Esophagus muscularis mucosa (tissue), 4 donors: ENCODE measurements at regions not wholly inside any gene's neighbourhood (a gene's known extent, or its start where the extent isn't known, plus 50 kb on each side); places are given as distances from the start of the nearest gene placed in this dataset.
"Not testable (repeated sequence)": the region's sequence is repeated elsewhere in the genome, so short reads cannot be mapped to it uniquely, and the experiment has no call there.

Source experiments
- EP300 ChIP-seq: sonication (generic); formaldehyde crosslinking; IDR thresholded peaks from one replicate; pipeline ENCODE4 v1.6.1; 2017; ENCODE audit warnings: antibody characterized with exemption
- POLR2A ChIP-seq: fragments of 450-650 bp; IDR thresholded peaks from one replicate; pipeline ENCODE4 v1.6.1; 2017; ENCODE audit warnings: antibody characterized with exemption, moderate library complexity, mild to moderate bottlenecking, low read depth
- POLR2AphosphoS5 ChIP-seq, 2 donors: sonication (generic); formaldehyde crosslinking; IDR thresholded peaks; one replicate each; pipeline ENCODE4 v1.6.1; 2017; ENCODE audit warnings: antibody characterized with exemption in 2 of 2
- TF ChIP-seq, protein P1 (sequence below), 3 experiments: fragments of 200-600 bp in 2 of 3; fragments of 450-650 bp in 1 of 3; sonication (generic) in 2 of 3; IDR thresholded peaks; one replicate each; pipeline ENCODE4 v1.5.1; 2017 to 2019; ENCODE audit warnings: antibody characterized with exemption in 3 of 3, mild to moderate bottlenecking in 2 of 3, moderate library complexity in 1 of 3

DNA sequence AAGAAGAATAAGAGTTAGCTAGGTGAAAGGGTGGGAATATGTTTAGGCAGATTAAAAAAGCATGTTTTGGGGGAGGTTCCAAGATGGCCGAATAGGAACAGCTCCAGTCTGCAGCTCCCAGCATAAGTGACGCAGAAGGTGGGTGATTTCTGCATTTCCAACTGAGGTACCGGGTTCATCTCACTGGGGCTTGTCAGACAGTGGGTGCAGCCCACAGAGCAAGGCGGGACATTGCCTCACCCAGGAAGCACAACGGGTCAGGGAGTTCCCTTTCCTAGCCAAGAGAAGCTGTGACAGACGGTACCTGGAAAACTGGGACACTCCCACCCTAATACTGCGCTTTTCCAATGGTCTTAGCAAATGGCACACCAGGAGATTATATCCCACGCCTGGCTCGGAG is 60.5 kb upstream of the FMOD start:
- TF ChIP-seq, protein P1, sequence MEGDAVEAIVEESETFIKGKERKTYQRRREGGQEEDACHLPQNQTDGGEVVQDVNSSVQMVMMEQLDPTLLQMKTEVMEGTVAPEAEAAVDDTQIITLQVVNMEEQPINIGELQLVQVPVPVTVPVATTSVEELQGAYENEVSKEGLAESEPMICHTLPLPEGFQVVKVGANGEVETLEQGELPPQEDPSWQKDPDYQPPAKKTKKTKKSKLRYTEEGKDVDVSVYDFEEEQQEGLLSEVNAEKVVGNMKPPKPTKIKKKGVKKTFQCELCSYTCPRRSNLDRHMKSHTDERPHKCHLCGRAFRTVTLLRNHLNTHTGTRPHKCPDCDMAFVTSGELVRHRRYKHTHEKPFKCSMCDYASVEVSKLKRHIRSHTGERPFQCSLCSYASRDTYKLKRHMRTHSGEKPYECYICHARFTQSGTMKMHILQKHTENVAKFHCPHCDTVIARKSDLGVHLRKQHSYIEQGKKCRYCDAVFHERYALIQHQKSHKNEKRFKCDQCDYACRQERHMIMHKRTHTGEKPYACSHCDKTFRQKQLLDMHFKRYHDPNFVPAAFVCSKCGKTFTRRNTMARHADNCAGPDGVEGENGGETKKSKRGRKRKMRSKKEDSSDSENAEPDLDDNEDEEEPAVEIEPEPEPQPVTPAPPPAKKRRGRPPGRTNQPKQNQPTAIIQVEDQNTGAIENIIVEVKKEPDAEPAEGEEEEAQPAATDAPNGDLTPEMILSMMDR (IDR thresholded peaks at IDR 0.05), result not testable (repeated sequence)
- not testable (repeated sequence) for TF ChIP-seq POLR2A; POLR2AphosphoS5 (IDR thresholded peaks at IDR 0.05); EP300
